ENCODE measurements at regions not wholly inside any gene's neighbourhood (a gene's known extent, or its start where the extent isn't known, plus 50 kb on each side); places are given as distances from the start of the nearest gene placed in this dataset.

DNA sequence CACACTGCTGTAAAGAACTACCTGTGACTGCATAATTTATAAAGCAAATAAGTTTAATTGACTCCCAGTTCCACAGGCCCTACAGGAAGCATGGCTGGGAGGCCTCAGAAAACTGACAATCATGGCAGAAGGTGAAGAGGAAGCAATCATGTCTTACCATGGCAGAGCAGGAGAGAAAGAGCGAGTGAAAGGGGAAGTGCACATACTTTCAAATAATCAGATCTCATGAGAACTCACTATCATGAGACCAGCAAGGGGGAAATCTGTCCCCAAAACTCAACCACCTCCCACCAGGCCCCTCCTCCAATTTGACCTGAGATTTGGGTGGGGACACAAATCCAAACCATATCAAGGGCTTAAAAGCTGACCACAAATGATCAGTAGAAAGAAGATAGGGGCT, 493.2 kb downstream of the PTPRC start:
- no peaks in the 10 kb centered on the region for H3K27me3 ChIP-seq
- H3K36me3 ChIP-seq = no peaks in the 10 kb centered on the region
- no peak overlapping the region for H3K4me3 ChIP-seq
- 89% methylated on average over 1 of the region's 1 CpG for WGBS
- DNase-seq (ENCODE audit: extremely low spot score) = no peak
- no peak overlapping the region for H3K27ac ChIP-seq (replicated peaks in 1 of 4)
- no peaks in the 10 kb centered on the region for H3K4me1 ChIP-seq
- H3K9me3 ChIP-seq = no peaks in the 10 kb centered on the region
- TF ChIP-seq POLR2A (IDR thresholded peaks at IDR 0.05; ENCODE audit: low read depth) = no peak
- TF ChIP-seq EP300 (IDR thresholded peaks at IDR 0.05) = no peak
- TF ChIP-seq, protein P1, sequence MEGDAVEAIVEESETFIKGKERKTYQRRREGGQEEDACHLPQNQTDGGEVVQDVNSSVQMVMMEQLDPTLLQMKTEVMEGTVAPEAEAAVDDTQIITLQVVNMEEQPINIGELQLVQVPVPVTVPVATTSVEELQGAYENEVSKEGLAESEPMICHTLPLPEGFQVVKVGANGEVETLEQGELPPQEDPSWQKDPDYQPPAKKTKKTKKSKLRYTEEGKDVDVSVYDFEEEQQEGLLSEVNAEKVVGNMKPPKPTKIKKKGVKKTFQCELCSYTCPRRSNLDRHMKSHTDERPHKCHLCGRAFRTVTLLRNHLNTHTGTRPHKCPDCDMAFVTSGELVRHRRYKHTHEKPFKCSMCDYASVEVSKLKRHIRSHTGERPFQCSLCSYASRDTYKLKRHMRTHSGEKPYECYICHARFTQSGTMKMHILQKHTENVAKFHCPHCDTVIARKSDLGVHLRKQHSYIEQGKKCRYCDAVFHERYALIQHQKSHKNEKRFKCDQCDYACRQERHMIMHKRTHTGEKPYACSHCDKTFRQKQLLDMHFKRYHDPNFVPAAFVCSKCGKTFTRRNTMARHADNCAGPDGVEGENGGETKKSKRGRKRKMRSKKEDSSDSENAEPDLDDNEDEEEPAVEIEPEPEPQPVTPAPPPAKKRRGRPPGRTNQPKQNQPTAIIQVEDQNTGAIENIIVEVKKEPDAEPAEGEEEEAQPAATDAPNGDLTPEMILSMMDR (IDR thresholded peaks at IDR 0.05) = no peak
- no peak for TF ChIP-seq POLR2AphosphoS5 (IDR thresholded peaks at IDR 0.05)
- intact Hi-C loops (cut with DNase I) = no loop called here

DNA sequence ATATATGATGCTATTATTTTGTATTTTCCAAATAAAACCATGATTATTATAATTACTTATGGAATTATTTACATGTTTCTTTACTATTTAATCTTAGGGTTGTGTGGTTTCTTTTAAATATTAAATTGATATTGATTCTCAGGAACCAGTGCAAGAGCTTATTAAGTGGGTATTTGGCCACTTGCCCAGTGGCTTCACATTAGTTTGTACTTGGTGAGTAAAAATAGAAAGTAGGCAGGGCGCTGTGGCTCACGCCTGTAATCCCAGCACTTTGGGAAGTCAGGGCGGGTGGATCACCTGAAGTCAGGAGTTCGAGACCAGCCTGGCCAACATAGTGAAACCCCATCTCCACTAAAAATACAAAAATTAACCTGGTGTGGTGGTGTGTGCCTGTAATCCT, 497.1 kb downstream of the PTPRC start:
- no peak for DNase-seq (ENCODE audit: extremely low spot score)
- Histone ChIP-seq H3K27ac (replicated peaks in 1 of 4) (no peak overlapping the region), H3K4me3 (no peak overlapping the region), H3K36me3 (no peaks in the 10 kb centered on the region), H3K27me3 (no peaks in the 10 kb centered on the region), H3K9me3 (no peaks in the 10 kb centered on the region), H3K4me1 (no peaks in the 10 kb centered on the region)
- intact Hi-C loops (cut with DNase I) = no loop called here
- WGBS = 81% methylated on average over 4 of the region's 4 CpGs
- TF ChIP-seq, protein P1 (IDR thresholded peaks at IDR 0.05) = no peak
- TF ChIP-seq POLR2A (IDR thresholded peaks at IDR 0.05; ENCODE audit: low read depth) (no peak), POLR2AphosphoS5 (IDR thresholded peaks at IDR 0.05) (no peak), EP300 (IDR thresholded peaks at IDR 0.05) (no peak)

DNA sequence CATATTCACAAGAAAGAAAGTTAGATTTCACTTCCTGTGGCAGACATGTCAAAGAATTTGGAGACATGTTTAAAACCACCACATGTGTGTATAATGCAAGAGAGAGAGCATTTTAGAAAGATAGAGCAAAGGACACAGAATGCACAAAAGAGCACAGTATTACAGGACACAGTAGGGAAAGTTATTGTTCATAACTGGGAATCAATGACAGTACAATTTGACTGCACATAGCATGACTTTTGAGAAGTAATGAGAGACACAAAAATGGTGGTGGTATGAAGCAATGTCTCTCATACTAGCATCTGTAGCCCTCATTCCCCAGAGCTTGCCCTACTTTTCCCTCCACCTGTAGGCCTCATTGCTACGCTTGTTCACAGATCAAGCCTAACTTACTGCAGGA, 499.2 kb downstream of the PTPRC start:
- intact Hi-C loops (cut with DNase I) = no loop called here
- TF ChIP-seq EP300 (IDR thresholded peaks at IDR 0.05) (no peak), POLR2AphosphoS5 (IDR thresholded peaks at IDR 0.05) (no peak), POLR2A (IDR thresholded peaks at IDR 0.05; ENCODE audit: low read depth) (no peak)
- TF ChIP-seq, protein P1 (IDR thresholded peaks at IDR 0.05) = no peak

DNA sequence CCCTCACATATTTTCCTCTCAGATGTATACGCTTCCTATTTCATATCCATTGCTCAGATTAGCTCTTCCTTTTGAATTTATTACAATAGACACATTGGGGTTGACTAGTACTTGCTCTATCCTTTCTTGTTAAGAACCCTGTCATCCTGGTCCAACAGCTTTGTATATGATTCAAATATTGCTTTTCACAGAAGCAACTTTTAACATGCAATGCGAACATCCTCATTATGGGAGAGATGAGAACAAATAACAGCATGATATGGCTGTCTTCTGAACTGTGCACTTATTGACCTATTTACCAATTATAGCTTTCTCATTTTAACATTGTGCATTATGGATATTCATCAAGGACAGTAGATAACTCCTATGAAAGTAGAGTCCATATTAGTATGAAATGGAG, 510.8 kb downstream of the PTPRC start:
- no peak overlapping the region for H3K27ac ChIP-seq (replicated peaks in 1 of 4)
- no peaks in the 10 kb centered on the region for H3K27me3 ChIP-seq
- WGBS = 95% methylated on average over 2 of the region's 2 CpGs

More for the DNA sequence above, 499.2 kb downstream of the PTPRC start:
- no peaks in the 10 kb centered on the region for H3K36me3 ChIP-seq
- H3K27ac ChIP-seq (replicated peaks in 1 of 4) = no peak overlapping the region
- H3K4me3 ChIP-seq = no peak overlapping the region
- 100% methylated on average over 1 of the region's 1 CpG for WGBS
- H3K9me3 ChIP-seq = no peaks in the 10 kb centered on the region
- H3K27me3 ChIP-seq = no peaks in the 10 kb centered on the region
- no peak for DNase-seq (ENCODE audit: extremely low spot score)
- no peaks in the 10 kb centered on the region for H3K4me1 ChIP-seq

DNA sequence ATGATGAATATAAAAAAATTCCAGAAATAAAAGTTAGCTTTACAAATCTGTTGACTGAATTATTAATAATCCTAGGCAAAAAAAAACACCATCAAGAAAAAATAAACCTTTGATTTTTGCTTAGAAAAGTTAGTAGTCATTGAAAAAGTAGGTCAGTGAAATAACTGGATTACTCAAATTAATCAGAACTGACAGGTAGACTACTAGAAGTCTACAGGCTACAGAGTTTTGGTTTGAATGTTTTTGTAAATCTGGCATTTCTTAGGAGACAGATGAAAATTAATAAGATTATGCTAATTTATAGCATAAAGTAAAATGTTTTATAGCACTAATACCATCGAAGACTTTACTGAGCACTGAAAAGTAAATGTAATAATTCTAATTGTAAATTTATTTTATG, 511.9 kb downstream of the PTPRC start:
- TF ChIP-seq POLR2AphosphoS5 (IDR thresholded peaks at IDR 0.05) (no peak), EP300 (IDR thresholded peaks at IDR 0.05) (no peak), POLR2A (IDR thresholded peaks at IDR 0.05; ENCODE audit: low read depth) (no peak)
- TF ChIP-seq, protein P1 (IDR thresholded peaks at IDR 0.05) = no peak
- WGBS = 96% methylated on average over 1 of the region's 1 CpG

More for the DNA sequence above, 510.8 kb downstream of the PTPRC start:
- H3K4me3 ChIP-seq = no peak overlapping the region
- H3K4me1 ChIP-seq = no peaks in the 10 kb centered on the region
- intact Hi-C loops (cut with DNase I) = no loop called here
- no peak for DNase-seq (ENCODE audit: extremely low spot score)
- TF ChIP-seq, protein P1 (IDR thresholded peaks at IDR 0.05) = no peak
- TF ChIP-seq POLR2A (IDR thresholded peaks at IDR 0.05; ENCODE audit: low read depth) = no peak
- no peak for TF ChIP-seq POLR2AphosphoS5 (IDR thresholded peaks at IDR 0.05)
- no peak for TF ChIP-seq EP300 (IDR thresholded peaks at IDR 0.05)
- no peaks in the 10 kb centered on the region for H3K9me3 ChIP-seq
- H3K36me3 ChIP-seq = no peaks in the 10 kb centered on the region

More for the DNA sequence above, 511.9 kb downstream of the PTPRC start:
- DNase-seq (ENCODE audit: extremely low spot score) = no peak
- Histone ChIP-seq H3K4me1 (no peaks in the 10 kb centered on the region), H3K27ac (replicated peaks in 1 of 4) (no peak overlapping the region), H3K27me3 (no peaks in the 10 kb centered on the region), H3K9me3 (no peaks in the 10 kb centered on the region), H3K36me3 (no peaks in the 10 kb centered on the region), H3K4me3 (no peak overlapping the region)
- intact Hi-C loops (cut with DNase I) = no loop called here
